ENCODE measurements at regions not wholly inside any gene's neighbourhood (a gene's known extent, or its start where the extent isn't known, plus 50 kb on each side); places are given as distances from the start of the nearest gene placed in this dataset.

DNA sequence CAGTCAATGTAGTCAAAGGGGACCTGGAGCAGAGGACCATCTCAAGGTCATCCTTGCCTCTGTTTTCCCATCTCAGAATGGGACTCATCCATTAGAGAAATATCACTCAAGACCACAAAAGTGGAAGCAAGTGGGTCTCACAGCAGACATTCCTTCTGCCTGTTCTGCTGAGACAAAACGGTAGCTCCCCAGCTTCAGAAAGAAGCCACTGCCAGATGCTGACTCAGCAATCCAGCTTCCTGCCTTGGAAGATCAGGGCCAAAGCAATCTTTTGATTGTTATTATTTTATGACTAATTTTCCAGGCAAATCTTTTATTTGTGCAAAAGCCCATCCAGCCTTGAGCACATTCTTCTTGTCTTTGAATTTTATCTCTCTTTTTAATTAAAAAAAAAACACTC is 86.8 kb downstream of the CCT6B start:
- Mint-ChIP-seq H3K36me3 (ENCODE audit: low read depth) (no peaks in the 10 kb centered on the region), H3K4me3 (no peak overlapping the region)

DNA sequence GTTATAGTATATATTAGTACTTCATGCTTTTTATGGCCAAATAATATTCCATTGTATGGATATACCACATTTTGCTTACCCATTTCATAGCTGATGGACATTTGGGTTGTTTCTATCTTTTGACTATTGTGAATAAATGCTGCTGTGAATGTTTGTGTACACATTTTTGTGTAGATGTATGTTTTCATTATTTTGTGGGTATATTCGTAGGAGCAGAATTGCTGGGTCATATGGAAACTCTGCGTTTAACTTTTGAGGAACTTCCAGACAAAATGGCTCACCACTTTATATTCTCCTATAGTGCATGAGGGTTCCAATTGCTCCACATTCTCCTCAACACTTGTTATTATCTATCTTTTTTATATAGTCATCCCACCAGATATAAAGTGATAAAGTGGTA is 88.6 kb downstream of the CCT6B start:
- H3K27ac Mint-ChIP-seq: no peak overlapping the region
- H3K27me3 Mint-ChIP-seq: peaks cover 13% of the 10 kb centered on the region
- peaks cover 22% of the 10 kb centered on the region for H3K9me3 Mint-ChIP-seq
- H3K4me1 Mint-ChIP-seq (ENCODE audit: low read depth): peaks cover 7% of the 10 kb centered on the region
- no peak overlapping the region for H3K4me3 Mint-ChIP-seq
- H3K36me3 Mint-ChIP-seq (ENCODE audit: low read depth): no peaks in the 10 kb centered on the region

More for the DNA sequence above, 86.8 kb downstream of the CCT6B start:
- Mint-ChIP-seq H3K27me3 (peaks cover 22% of the 10 kb centered on the region), H3K27ac (no peak overlapping the region), H3K9me3 (peaks cover 9% of the 10 kb centered on the region), H3K4me1 (ENCODE audit: low read depth) (no peaks in the 10 kb centered on the region)

DNA sequence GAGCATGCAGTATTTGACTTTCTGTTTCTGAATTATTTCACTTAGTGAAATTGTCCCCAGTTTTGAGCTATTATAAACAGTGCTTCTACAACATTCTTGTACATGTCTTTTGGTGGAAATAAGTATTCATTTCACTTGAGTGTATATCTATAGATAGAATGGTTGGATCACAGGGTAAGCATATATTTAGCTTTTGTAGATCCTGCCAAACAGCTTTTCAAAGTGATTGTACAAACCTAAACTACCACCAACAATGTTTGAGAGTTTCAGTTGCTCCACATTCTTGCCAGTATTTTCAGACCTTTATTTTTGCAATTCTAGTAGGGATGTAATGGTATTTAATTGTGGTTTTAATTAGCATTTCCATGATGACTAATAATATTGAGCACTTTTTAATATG is 91.6 kb downstream of the CCT6B start:
- Mint-ChIP-seq H3K4me3 (no peak overlapping the region), H3K9me3 (peaks cover 22% of the 10 kb centered on the region), H3K27ac (no peak overlapping the region), H3K27me3 (peaks cover 9% of the 10 kb centered on the region), H3K36me3 (ENCODE audit: low read depth) (no peaks in the 10 kb centered on the region), H3K4me1 (ENCODE audit: low read depth) (peaks cover 7% of the 10 kb centered on the region)

DNA sequence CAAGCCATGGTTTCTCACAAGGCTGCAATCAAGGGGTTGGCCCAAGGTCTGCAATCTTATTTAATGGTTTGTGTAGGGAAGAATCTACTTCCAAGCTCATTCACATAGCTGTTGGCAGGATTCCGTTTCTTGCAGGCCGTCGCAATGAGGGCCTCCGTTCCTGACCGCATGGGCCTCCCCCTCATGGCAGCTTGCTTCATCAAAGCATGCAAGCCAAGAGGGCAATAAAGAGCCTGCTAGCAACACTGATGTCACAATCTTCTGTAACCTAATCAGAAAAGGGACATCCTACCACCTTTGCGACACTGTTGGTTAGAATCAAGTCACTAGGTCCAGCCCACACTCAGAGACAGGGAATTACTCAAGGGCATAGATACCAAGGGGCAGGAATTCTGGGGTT is 95.5 kb downstream of the CCT6B start:
- H3K36me3 Mint-ChIP-seq (ENCODE audit: low read depth): no peaks in the 10 kb centered on the region
- no peaks in the 10 kb centered on the region for H3K27me3 Mint-ChIP-seq
- no peak overlapping the region for H3K4me3 Mint-ChIP-seq
- H3K4me1 Mint-ChIP-seq (ENCODE audit: low read depth): peaks cover 7% of the 10 kb centered on the region
- peaks cover 12% of the 10 kb centered on the region for H3K9me3 Mint-ChIP-seq
- no peak overlapping the region for H3K27ac Mint-ChIP-seq

DNA sequence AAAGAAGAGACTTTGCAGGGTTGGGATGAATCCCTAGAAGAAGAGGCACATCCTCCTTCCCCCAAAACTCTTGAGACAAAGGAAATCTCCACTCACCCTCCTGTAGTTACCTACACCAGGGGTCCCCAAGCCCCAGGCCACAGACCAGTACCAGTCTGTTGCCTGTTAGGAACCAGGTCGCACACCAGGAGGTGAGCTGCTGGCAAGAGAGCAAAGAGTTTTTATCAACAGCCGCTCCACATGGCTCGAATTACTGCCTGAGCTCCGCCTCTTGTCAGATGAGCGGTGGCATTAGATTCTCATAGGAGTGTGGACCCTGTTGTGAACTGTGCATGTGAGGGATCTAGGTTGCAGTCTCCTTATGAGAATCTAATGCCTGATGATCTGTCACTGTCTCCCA is 98.9 kb downstream of the CCT6B start:
- Mint-ChIP-seq H3K27me3 (peaks cover 4% of the 10 kb centered on the region), H3K27ac (no peak overlapping the region), H3K9me3 (no peaks in the 10 kb centered on the region), H3K36me3 (ENCODE audit: low read depth) (no peaks in the 10 kb centered on the region), H3K4me1 (ENCODE audit: low read depth) (peaks cover 23% of the 10 kb centered on the region), H3K4me3 (no peak overlapping the region)

DNA sequence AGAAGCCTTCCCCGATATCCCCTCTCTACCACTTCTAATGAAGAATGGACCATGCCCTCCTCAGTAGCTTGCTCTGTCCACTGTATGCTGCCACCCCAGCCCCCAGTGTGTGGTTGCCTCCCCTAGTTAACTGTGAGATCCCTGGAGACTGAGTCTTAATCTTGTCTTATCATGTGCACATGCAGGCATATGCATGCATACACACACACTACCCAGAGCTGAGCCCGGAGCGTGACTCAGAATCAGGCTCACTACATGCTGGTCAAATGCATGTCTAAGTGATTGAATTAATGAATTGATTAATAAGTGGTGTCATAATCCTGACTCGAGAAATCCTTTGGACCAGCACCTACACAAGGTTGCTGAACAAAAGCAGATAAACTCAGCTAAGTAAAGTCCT is 99.4 kb downstream of the CCT6B start:
- H3K9me3 Mint-ChIP-seq: no peaks in the 10 kb centered on the region
- H3K27ac Mint-ChIP-seq: no peak overlapping the region
- H3K27me3 Mint-ChIP-seq: peaks cover 4% of the 10 kb centered on the region
- peaks cover 23% of the 10 kb centered on the region for H3K4me1 Mint-ChIP-seq (ENCODE audit: low read depth)
- H3K4me3 Mint-ChIP-seq: no peak overlapping the region
- no peaks in the 10 kb centered on the region for H3K36me3 Mint-ChIP-seq (ENCODE audit: low read depth)

DNA sequence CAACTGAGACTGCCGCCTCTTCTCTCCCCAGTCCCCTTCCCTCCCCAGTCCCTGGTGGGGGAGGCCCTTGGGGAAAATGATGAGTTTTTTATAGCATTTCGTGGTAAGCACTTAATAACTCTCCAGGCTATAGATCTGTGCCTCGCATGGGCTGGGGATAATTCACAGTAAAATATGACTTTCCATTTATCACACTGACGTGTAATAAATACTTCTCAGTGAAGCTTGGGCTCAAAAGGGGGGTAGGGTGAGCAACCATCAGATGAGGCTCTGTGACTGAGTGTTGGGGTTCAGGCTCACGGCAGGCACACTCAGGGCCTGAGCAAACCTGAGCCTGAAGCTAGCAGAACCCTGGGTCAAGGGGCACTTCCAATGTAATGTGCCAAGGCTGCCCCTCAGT is 101.6 kb downstream of the CCT6B start:
- Mint-ChIP-seq H3K27me3 (peaks cover 4% of the 10 kb centered on the region), H3K9me3 (no peaks in the 10 kb centered on the region), H3K4me1 (ENCODE audit: low read depth) (peaks cover 23% of the 10 kb centered on the region), H3K36me3 (ENCODE audit: low read depth) (no peaks in the 10 kb centered on the region), H3K4me3 (no peak overlapping the region), H3K27ac (peak overlapping the region; percentile 83)

DNA sequence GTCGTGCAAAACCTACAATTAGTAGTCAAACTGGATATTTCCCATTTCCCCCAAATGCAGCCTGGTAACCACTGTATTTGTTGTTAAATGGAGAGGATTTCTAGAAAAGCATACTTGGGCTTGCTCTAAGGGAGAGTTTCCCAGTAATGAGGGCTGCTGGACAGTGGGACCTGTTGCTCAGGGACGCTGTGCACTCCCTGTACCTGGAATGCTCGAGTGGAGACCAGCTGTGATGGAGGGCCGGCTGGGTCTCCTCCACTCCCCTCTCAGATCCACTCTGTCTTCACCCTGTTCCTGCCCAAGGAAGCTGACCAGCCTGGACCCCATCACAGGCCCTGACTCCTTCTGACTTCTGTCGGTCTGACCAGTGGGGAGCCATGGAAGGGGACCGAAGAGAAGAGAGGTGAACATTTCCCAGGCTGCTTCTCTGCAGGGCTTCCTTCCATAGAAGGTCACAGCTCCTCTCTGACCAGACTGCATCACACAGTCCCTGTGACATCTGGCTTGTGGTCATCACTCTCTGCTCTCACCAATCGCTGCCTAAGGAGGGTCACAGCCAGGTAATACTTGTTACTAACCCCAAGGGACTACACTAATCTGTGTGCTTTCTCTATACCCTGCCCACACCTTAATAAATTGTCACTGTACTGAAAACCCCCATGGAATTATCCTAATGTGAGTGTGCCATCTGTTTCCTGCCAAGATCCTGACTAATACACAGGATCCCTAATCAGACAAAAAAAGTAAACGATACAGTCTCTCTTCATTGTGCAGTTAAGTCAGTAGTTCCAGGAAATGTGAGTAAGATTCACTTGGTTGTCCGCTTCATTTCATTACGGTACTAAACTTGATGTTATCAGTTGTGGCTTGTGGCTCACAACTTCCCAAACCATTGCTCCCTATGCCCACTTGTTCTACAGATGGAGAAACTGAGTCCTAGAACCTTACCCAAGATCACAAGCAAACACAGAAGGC is 102.4 kb downstream of the CCT6B start:
- Mint-ChIP-seq H3K4me3 (peak overlapping the region; percentile 15), H3K36me3 (ENCODE audit: low read depth) (no peaks in the 10 kb centered on the region), H3K4me1 (ENCODE audit: low read depth) (peaks cover 23% of the 10 kb centered on the region), H3K9me3 (no peaks in the 10 kb centered on the region), H3K27ac (peak overlapping the region; percentile 83), H3K27me3 (peaks cover 4% of the 10 kb centered on the region)

DNA sequence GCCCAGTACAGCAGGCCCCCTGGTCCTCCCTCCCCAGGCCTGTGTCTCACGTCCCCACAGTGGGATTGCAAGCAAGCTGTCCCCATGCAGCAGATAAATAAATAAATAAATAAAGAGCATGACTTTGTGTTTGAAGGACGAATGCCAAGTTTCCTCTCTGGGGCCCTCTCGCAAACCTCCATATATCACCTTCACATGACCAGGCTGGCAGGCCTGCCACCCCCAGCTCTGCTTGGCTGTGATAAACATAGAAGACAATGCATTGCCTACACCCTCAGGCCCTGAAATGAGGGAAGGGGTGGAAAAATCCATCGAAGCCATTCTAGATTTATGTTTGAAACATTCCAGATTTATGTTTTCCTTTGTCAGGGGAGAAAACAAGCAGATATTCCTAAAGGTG is 107.3 kb downstream of the CCT6B start:
- Mint-ChIP-seq H3K27ac (no peak overlapping the region), H3K27me3 (peaks cover 4% of the 10 kb centered on the region), H3K36me3 (ENCODE audit: low read depth) (no peaks in the 10 kb centered on the region), H3K4me1 (ENCODE audit: low read depth) (peaks cover 7% of the 10 kb centered on the region), H3K9me3 (no peaks in the 10 kb centered on the region), H3K4me3 (no peak overlapping the region)

DNA sequence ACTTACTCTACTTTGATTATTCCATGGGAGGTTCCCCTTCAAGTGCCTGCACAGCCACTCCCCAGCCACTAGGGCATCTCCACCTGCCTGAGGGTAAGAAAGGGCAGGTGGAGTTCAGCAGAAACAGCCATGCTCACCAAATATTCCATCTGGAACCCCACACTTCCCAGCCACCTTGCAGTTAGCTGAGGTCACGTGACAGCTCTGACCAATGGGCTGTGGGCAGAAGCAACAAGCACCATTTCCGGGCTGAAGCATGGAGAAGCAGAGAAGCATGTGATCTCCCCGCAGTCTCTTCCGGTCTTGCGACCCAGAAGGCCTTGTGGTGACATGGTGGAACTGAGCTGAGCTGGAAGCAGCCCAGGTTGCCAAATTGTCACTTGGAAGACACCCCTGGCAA is 108.6 kb downstream of the CCT6B start:
- Mint-ChIP-seq H3K27ac (no peak overlapping the region), H3K4me1 (ENCODE audit: low read depth) (no peaks in the 10 kb centered on the region), H3K27me3 (no peaks in the 10 kb centered on the region), H3K9me3 (no peaks in the 10 kb centered on the region), H3K36me3 (ENCODE audit: low read depth) (no peaks in the 10 kb centered on the region), H3K4me3 (no peak overlapping the region)

DNA sequence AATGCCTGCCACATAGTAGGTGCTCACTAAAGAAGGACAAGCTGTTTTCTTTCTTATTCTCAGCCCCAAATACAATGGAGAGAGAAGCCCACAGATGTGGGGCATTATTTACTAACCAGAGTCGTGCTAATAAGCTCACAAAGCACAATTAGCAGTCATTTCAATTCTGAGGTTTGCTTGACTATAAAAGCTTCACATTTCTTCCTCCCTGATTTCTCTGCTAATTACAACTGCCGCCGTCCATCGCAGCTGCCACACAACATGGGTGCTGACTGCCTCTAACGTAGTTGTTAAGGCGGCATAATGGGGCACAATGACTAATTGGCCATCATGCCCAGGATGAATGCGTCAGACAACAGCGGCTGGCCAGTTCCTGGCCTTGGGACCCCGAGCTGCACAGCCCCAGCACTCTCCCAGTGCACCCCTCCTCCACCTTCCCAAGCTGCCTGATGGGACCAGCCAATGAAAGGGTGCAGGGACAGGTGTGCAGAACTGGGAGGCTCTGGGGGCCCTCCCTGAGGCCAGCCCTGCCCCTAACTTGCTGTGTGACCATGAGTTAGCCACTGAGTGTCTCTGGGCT is 109.2 kb downstream of the CCT6B start:
- H3K9me3 Mint-ChIP-seq: no peaks in the 10 kb centered on the region
- no peaks in the 10 kb centered on the region for H3K27me3 Mint-ChIP-seq
- no peaks in the 10 kb centered on the region for H3K4me1 Mint-ChIP-seq (ENCODE audit: low read depth)
- H3K4me3 Mint-ChIP-seq: no peak overlapping the region
- H3K27ac Mint-ChIP-seq: no peak overlapping the region
- no peaks in the 10 kb centered on the region for H3K36me3 Mint-ChIP-seq (ENCODE audit: low read depth)

DNA sequence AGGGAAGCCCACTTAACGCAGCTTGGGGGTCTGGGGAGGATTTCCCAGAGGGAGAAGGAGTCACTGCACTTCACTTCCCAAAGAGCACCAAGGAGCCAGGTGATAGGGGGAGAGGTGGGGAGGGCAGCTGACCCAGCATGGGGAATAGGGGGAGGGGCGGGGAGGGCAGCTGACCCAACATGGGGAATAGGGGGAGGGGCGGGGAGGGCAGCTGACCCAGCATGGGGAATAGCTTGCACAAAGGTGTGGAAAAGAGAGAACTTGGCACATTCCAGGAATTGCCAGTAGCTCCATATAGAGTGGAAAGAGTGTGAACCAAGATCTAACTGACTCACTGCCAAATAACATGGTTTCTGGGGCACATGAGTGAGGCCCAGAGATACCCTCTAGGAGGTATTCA is 110.3 kb downstream of the CCT6B start:
- no peaks in the 10 kb centered on the region for H3K27me3 Mint-ChIP-seq
- H3K4me1 Mint-ChIP-seq (ENCODE audit: low read depth): no peaks in the 10 kb centered on the region
- no peak overlapping the region for H3K27ac Mint-ChIP-seq
- H3K9me3 Mint-ChIP-seq: no peaks in the 10 kb centered on the region
- H3K36me3 Mint-ChIP-seq (ENCODE audit: low read depth): no peaks in the 10 kb centered on the region
- H3K4me3 Mint-ChIP-seq: no peak overlapping the region

DNA sequence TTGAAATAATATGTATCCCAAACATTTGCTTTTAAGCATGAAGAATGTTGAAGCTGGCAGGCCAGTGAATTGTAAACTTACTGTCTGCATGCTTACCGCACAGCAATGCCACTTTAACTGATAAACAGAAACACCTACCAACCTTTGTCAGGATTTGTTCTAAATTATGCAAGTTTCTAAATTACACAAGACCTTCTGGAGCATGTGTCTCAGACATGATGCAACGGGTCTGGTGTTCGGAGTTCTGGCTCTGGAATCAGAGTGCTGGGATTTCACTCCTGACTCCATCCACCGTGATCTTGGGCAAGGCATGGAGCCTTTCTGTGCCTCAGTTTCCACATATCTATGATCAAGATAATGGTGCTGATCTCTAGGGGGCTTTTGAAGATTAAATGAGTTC is 111.2 kb downstream of the CCT6B start:
- no peak overlapping the region for H3K4me3 Mint-ChIP-seq
- H3K27me3 Mint-ChIP-seq: no peaks in the 10 kb centered on the region
- no peaks in the 10 kb centered on the region for H3K9me3 Mint-ChIP-seq
- H3K4me1 Mint-ChIP-seq (ENCODE audit: low read depth): no peaks in the 10 kb centered on the region
- H3K27ac Mint-ChIP-seq: no peak overlapping the region
- H3K36me3 Mint-ChIP-seq (ENCODE audit: low read depth): no peaks in the 10 kb centered on the region

DNA sequence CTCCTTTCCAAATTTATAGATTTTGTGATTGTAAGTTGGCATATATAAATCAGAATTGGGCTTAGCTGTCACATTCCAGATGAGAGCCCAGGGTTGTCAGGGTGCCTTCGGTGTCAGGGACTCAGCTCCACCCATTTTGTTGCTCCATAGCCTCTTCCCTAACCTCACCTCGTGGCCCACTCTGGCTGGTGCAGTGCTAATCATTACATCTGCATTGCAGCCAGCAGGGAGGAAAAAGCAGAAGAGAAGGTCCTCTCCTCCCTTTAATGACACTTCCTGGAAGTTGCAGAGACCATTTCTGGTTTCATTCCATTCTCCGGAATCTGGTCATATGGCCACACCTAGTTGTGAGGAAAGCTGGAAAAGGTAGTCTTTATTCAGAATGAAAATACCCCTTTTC is 113.3 kb downstream of the CCT6B start:
- no peak overlapping the region for H3K4me3 Mint-ChIP-seq
- H3K27ac Mint-ChIP-seq: no peak overlapping the region
- H3K27me3 Mint-ChIP-seq: no peaks in the 10 kb centered on the region
- no peaks in the 10 kb centered on the region for H3K36me3 Mint-ChIP-seq (ENCODE audit: low read depth)
- no peaks in the 10 kb centered on the region for H3K9me3 Mint-ChIP-seq
- H3K4me1 Mint-ChIP-seq (ENCODE audit: low read depth): no peaks in the 10 kb centered on the region

DNA sequence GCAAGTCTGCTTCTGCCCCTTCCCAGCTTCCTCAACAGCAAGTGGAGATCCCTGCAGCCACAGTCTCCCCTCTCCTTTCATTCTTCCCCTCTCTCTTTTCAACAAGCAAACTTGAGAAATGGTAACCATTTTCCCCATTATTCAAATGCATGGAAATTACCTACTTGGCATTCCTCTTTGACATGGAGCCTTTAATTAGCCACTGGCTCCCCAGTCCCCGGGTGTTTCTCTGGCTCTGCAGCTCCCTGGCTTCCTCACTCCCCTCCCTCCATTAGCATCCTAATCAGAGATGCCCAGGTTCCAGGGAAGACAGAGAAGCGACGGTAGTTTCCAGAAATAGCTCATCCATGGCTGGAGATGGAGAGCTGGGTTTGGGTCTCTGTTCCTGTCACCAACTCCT is 116.0 kb downstream of the CCT6B start:
- Mint-ChIP-seq H3K9me3 (no peaks in the 10 kb centered on the region), H3K4me1 (ENCODE audit: low read depth) (peaks cover 15% of the 10 kb centered on the region), H3K4me3 (no peak overlapping the region), H3K27ac (no peak overlapping the region), H3K36me3 (ENCODE audit: low read depth) (no peaks in the 10 kb centered on the region), H3K27me3 (no peaks in the 10 kb centered on the region)

DNA sequence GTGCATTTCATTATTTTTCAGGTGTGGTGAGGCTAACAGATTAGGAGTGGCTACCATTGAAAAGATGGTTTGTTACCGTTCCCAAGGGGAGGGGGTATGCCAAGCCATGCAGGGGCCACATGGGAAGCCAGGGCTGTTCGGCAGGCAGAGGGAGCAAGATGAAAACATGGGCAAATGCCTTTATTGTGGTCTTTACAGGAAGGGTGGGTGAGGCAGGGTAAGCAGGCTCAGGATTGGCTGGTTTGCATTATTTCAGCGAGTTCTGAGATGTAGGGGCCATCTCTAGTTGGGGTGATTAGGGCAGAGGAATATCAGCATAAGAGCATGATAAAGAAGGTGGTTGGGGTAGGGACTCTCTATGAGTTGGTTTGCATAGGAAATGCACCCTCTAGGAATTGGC is 117.6 kb downstream of the CCT6B start:
- Mint-ChIP-seq H3K4me1 (ENCODE audit: low read depth) (peaks cover 18% of the 10 kb centered on the region), H3K27me3 (no peaks in the 10 kb centered on the region), H3K4me3 (no peak overlapping the region), H3K9me3 (no peaks in the 10 kb centered on the region), H3K36me3 (ENCODE audit: low read depth) (no peaks in the 10 kb centered on the region), H3K27ac (no peak overlapping the region)
